ENCODE measurements at regions not wholly inside any gene's neighbourhood (a gene's known extent, or its start where the extent isn't known, plus 50 kb on each side); places are given as distances from the start of the nearest gene placed in this dataset.

- Mint-ChIP-seq H3K27me3 (ENCODE audit: insufficient read depth, unreplicated experiment) (peaks cover 92% of the 10 kb centered on the region), H3K9me3 (ENCODE audit: unreplicated experiment) (no peaks in the 10 kb centered on the region), H3K4me3 (ENCODE audit: unreplicated experiment) (no peak overlapping the region), H3K4me1 (ENCODE audit: insufficient read depth, unreplicated experiment) (no peaks in the 10 kb centered on the region), H3K27ac (ENCODE audit: low read depth, unreplicated experiment) (no peak overlapping the region), H3K36me3 (ENCODE audit: insufficient read depth, unreplicated experiment) (no peaks in the 10 kb centered on the region)
- intact Hi-C loops (cut with micrococcal nuclease), result loop anchor here (5.0 kb wide), 1 partner anchor 1327 kb away; no protein-coding TSS in a partner anchor
- POLR2A ChIA-PET, result no interaction called here
- no peak for DNase-seq (ENCODE audit: unreplicated experiment)
- TF ChIP-seq, protein P1, sequence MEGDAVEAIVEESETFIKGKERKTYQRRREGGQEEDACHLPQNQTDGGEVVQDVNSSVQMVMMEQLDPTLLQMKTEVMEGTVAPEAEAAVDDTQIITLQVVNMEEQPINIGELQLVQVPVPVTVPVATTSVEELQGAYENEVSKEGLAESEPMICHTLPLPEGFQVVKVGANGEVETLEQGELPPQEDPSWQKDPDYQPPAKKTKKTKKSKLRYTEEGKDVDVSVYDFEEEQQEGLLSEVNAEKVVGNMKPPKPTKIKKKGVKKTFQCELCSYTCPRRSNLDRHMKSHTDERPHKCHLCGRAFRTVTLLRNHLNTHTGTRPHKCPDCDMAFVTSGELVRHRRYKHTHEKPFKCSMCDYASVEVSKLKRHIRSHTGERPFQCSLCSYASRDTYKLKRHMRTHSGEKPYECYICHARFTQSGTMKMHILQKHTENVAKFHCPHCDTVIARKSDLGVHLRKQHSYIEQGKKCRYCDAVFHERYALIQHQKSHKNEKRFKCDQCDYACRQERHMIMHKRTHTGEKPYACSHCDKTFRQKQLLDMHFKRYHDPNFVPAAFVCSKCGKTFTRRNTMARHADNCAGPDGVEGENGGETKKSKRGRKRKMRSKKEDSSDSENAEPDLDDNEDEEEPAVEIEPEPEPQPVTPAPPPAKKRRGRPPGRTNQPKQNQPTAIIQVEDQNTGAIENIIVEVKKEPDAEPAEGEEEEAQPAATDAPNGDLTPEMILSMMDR (IDR thresholded peaks at IDR 0.05; ENCODE audit: unreplicated experiment), result no peak
- CTCF ChIA-PET, result interaction anchor here (0.6 to 1.3 kb wide), 3 partner anchors 26 to 1723 kb away, joined by 3 read pairs; no protein-coding TSS in a partner anchor
- no TSS peak for BruUV-seq (replicated peaks)
These were observed 79.6 kb downstream of the SEC61G start for GRCh38 chr7:54679490-54679817.

DNA sequence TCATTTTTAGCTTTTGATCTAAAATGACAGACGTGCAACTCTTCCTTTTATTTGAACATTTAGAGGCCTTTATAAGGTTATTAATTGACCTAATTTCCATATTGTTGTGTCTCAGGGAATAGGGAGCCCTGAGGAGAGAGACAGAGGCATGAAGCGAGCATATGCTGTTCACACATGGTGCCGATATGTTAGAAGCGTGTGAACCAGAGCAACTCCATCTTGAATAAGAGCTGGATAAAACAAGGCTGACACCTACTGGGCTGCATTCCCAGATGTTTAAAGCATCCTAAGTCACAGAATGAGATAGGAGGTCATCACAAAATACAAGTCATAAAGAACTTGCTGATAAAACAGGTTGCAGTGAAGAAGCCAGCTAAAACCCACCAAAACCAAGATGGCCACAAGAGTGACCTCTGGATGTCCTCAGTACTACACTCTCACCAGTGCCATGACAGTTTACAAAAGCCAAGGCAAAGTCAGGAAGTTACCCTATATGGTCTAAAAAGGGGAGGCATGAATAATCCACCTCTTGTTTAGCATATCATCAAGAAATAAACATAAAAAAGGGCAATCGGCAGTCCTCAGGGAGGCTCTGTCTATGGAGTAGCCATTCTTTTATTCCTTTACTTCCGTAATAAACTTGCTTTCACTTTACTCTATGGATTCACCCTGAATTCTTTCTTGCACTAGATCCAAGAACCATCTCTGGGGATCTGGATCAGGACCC, 80.1 kb downstream of the SEC61G start:
- TF ChIP-seq, protein P1 (IDR thresholded peaks at IDR 0.05; ENCODE audit: unreplicated experiment), result peak; percentile 24
- Mint-ChIP-seq H3K4me3 (ENCODE audit: unreplicated experiment) (no peak overlapping the region), H3K27me3 (ENCODE audit: insufficient read depth, unreplicated experiment) (peaks cover 92% of the 10 kb centered on the region), H3K27ac (ENCODE audit: low read depth, unreplicated experiment) (no peak overlapping the region), H3K9me3 (ENCODE audit: unreplicated experiment) (no peaks in the 10 kb centered on the region), H3K36me3 (ENCODE audit: insufficient read depth, unreplicated experiment) (no peaks in the 10 kb centered on the region), H3K4me1 (ENCODE audit: insufficient read depth, unreplicated experiment) (no peaks in the 10 kb centered on the region)
- CTCF ChIA-PET, result interaction anchor here (0.6 to 1.4 kb wide), 6 partner anchors 10 to 1722 kb away, joined by 3 to 5 read pairs (median 3); no protein-coding TSS in a partner anchor
- intact Hi-C loops (cut with micrococcal nuclease), result loop anchor here (5.0 kb wide), 1 partner anchor 1327 kb away; no protein-coding TSS in a partner anchor
- no TSS peak for BruUV-seq (replicated peaks)
- DNase-seq (ENCODE audit: unreplicated experiment), result no peak
- POLR2A ChIA-PET, result interaction anchor here (1.6 kb wide), 1 partner anchor 9 kb away, joined by 5 read pairs; no protein-coding TSS in a partner anchor

GRCh38 chr7:54674891-54675290, 84.1 kb downstream of the SEC61G start:
- CTCF ChIA-PET, result interaction anchor here (0.6 kb wide), 1 partner anchor 771 kb away, joined by 3 read pairs; no protein-coding TSS in a partner anchor

DNA sequence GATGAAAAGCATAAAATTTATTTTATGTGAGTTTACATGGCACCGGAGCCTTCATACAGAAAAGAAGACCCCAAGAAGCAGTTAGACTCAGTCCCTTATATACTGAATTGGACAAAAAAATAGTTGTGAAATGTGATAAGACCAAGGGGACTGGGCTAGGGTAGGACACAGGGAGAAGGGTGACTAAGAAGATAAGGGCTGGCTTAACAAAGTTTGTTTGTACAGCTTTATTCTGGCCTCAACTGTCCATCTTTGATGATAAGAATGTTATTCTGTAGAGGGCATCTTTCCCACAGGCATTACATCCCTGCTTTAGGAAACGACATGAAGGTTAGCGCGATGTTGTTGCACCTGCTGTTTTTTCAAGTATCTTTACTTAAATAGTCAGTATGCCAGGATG, 86.5 kb downstream of the SEC61G start:
- intact Hi-C loops (cut with micrococcal nuclease), result no loop called here
- Mint-ChIP-seq H3K4me1 (ENCODE audit: insufficient read depth, unreplicated experiment) (no peaks in the 10 kb centered on the region), H3K9me3 (ENCODE audit: unreplicated experiment) (no peaks in the 10 kb centered on the region), H3K27ac (ENCODE audit: low read depth, unreplicated experiment) (no peak overlapping the region), H3K4me3 (ENCODE audit: unreplicated experiment) (no peak overlapping the region), H3K27me3 (ENCODE audit: insufficient read depth, unreplicated experiment) (peaks cover 89% of the 10 kb centered on the region), H3K36me3 (ENCODE audit: insufficient read depth, unreplicated experiment) (no peaks in the 10 kb centered on the region)
- TF ChIP-seq, protein P1 (IDR thresholded peaks at IDR 0.05; ENCODE audit: unreplicated experiment), result no peak
- CTCF ChIA-PET, result no interaction called here
- DNase-seq (ENCODE audit: unreplicated experiment), result no peak
- no TSS peak for BruUV-seq (replicated peaks)
- POLR2A ChIA-PET, result no interaction called here

More at GRCh38 chr7:54674891-54675290, 84.1 kb downstream of the SEC61G start:
- Mint-ChIP-seq H3K9me3 (ENCODE audit: unreplicated experiment) (no peaks in the 10 kb centered on the region), H3K27ac (ENCODE audit: low read depth, unreplicated experiment) (no peak overlapping the region), H3K4me1 (ENCODE audit: insufficient read depth, unreplicated experiment) (no peaks in the 10 kb centered on the region), H3K27me3 (ENCODE audit: insufficient read depth, unreplicated experiment) (peaks cover 96% of the 10 kb centered on the region), H3K4me3 (ENCODE audit: unreplicated experiment) (no peak overlapping the region), H3K36me3 (ENCODE audit: insufficient read depth, unreplicated experiment) (no peaks in the 10 kb centered on the region)
- POLR2A ChIA-PET, result no interaction called here
- no peak for DNase-seq (ENCODE audit: unreplicated experiment)
- TF ChIP-seq, protein P1 (IDR thresholded peaks at IDR 0.05; ENCODE audit: unreplicated experiment), result no peak
- intact Hi-C loops (cut with micrococcal nuclease), result loop anchor here (5.0 kb wide), 1 partner anchor 1323 kb away; no protein-coding TSS in a partner anchor
- no TSS peak for BruUV-seq (replicated peaks)
